Suppressor macrophage treated with lipopolysaccharide for 1 hour (primary cell): ENCODE measurements at regions not wholly inside any gene's neighbourhood (a gene's known extent, or its start where the extent isn't known, plus 50 kb on each side); places are given as distances from the start of the nearest gene placed in this dataset.
A peak's percentile ranks its signal among the peaks of the same experiment; 100 is the strongest.
"Not testable (repeated sequence)": the region's sequence is repeated elsewhere in the genome, so short reads cannot be mapped to it uniquely, and the experiment has no call there.

Source experiments
- DNase-seq, 3 donors: peaks; one replicate each; pipeline ENCODE4 v3.0.0-alpha.2; 2020 to 2022

GRCh38 chr5:154618696-154619095 is 136.5 kb upstream of the LARP1 start:
- DNase-seq: no peak

- no peak for DNase-seq
Observed at GRCh38 chr5:154614595-154614994, 136.6 kb upstream of the HAND1 start.

GRCh38 chr5:154614125-154614524 is 136.1 kb upstream of the HAND1 start:
- DNase-seq: no peak

GRCh38 chr5:154612666-154613065 is 134.6 kb upstream of the HAND1 start:
- DNase-seq: peak in 2 of 3 donors; percentile 10 to 28

GRCh38 chr5:154611341-154611767 is 133.3 kb upstream of the HAND1 start:
- DNase-seq: peak in 2 of 3 donors; percentile 4 to 27

- peak; percentile 80 to 89 (median 85) for DNase-seq
Observed at GRCh38 chr5:154610321-154611154, 132.5 kb upstream of the HAND1 start.

- peak; percentile 27 to 47 (median 32) for DNase-seq
Observed at GRCh38 chr5:154609251-154609650, 131.2 kb upstream of the HAND1 start.

GRCh38 chr5:154608531-154609011 is 130.5 kb upstream of the HAND1 start:
- no peak for DNase-seq

- DNase-seq: no peak
Observed at GRCh38 chr5:154607746-154608145, 129.7 kb upstream of the HAND1 start.

- DNase-seq: no peak
Observed at GRCh38 chr5:154606246-154606645, 128.2 kb upstream of the HAND1 start.

GRCh38 chr5:154603953-154604679 is 126.1 kb upstream of the HAND1 start:
- no peak for DNase-seq

GRCh38 chr5:154603485-154603884 is 125.5 kb upstream of the HAND1 start:
- no peak for DNase-seq

GRCh38 chr5:154603011-154603410 is 125.0 kb upstream of the HAND1 start:
- no peak for DNase-seq

GRCh38 chr5:154601014-154601413 is 123.0 kb upstream of the HAND1 start:
- no peak for DNase-seq

- DNase-seq: no peak
Observed at GRCh38 chr5:154598021-154598420, 120.0 kb upstream of the HAND1 start.

- DNase-seq: not testable (repeated sequence)
Observed at GRCh38 chr5:154596844-154597243, 118.8 kb upstream of the HAND1 start.

- DNase-seq: no peak
Observed at GRCh38 chr5:154595662-154596061, 117.6 kb upstream of the HAND1 start.

GRCh38 chr5:154593796-154594195 is 115.8 kb upstream of the HAND1 start:
- DNase-seq: no peak

- no peak for DNase-seq
Observed at GRCh38 chr5:154593071-154593470, 115.0 kb upstream of the HAND1 start.

- no peak for DNase-seq
Observed at GRCh38 chr5:154590093-154590724, 112.2 kb upstream of the HAND1 start.

- no peak for DNase-seq
Observed at GRCh38 chr5:154589511-154589910, 111.5 kb upstream of the HAND1 start.

- not testable (repeated sequence) for DNase-seq
Observed at GRCh38 chr5:154588833-154589425, 110.9 kb upstream of the HAND1 start.
